ENCODE measurements at regions not wholly inside any gene's neighbourhood (a gene's known extent, or its start where the extent isn't known, plus 50 kb on each side); places are given as distances from the start of the nearest gene placed in this dataset.
"Not testable (repeated sequence)": the region's sequence is repeated elsewhere in the genome, so short reads cannot be mapped to it uniquely, and the experiment has no call there.

- DNase-seq = no peak
These were observed 197.3 kb upstream of the MARCKS start for GRCh38 chr6:113659762-113660404.

- DNase-seq = no peak
These were observed 196.3 kb upstream of the MARCKS start for GRCh38 chr6:113660819-113661218.

GRCh38 chr6:113662093-113662665, 195.0 kb upstream of the MARCKS start:
- DNase-seq = no peak

- DNase-seq = peak in 1 of 2 donors; percentile 13
These were observed 194.3 kb upstream of the MARCKS start for GRCh38 chr6:113662688-113663333.

- DNase-seq = no peak
These were observed 192.2 kb upstream of the MARCKS start for GRCh38 chr6:113664909-113665308.

- no peak for DNase-seq
These were observed 188.3 kb upstream of the MARCKS start for GRCh38 chr6:113668641-113669408.

GRCh38 chr6:113669606-113670005, 187.5 kb upstream of the MARCKS start:
- no peak for DNase-seq

- DNase-seq = peak in 1 of 2 donors; percentile 45
These were observed 185.7 kb upstream of the MARCKS start for GRCh38 chr6:113671421-113671820.

- DNase-seq = no peak
These were observed 184.5 kb upstream of the MARCKS start for GRCh38 chr6:113672491-113673149.

- no peak for DNase-seq
These were observed 183.1 kb upstream of the MARCKS start for GRCh38 chr6:113674075-113674474.

GRCh38 chr6:113676057-113676456, 181.1 kb upstream of the MARCKS start:
- DNase-seq = no peak

- DNase-seq = no peak
These were observed 180.2 kb upstream of the MARCKS start for GRCh38 chr6:113676968-113677367.

- no peak for DNase-seq
These were observed 178.1 kb upstream of the MARCKS start for GRCh38 chr6:113679051-113679450.

GRCh38 chr6:113680301-113680700, 176.8 kb upstream of the MARCKS start:
- no peak for DNase-seq

- no peak for DNase-seq
These were observed 173.2 kb upstream of the MARCKS start for GRCh38 chr6:113683968-113684367.

GRCh38 chr6:113684382-113684901, 172.7 kb upstream of the MARCKS start:
- DNase-seq = no peak

- no peak for DNase-seq
These were observed 171.1 kb upstream of the MARCKS start for GRCh38 chr6:113686049-113686448.

GRCh38 chr6:113689620-113690019, 167.5 kb upstream of the MARCKS start:
- DNase-seq = not testable (repeated sequence)

GRCh38 chr6:113690281-113691259, 166.6 kb upstream of the MARCKS start:
- DNase-seq = no peak

GRCh38 chr6:113691260-113691656, 165.9 kb upstream of the MARCKS start:
- DNase-seq = no peak

- no peak for DNase-seq
These were observed 163.3 kb upstream of the MARCKS start for GRCh38 chr6:113693851-113694250.
